HCT116 (cell line): ENCODE measurements at regions not wholly inside any gene's neighbourhood (a gene's known extent, or its start where the extent isn't known, plus 50 kb on each side); places are given as distances from the start of the nearest gene placed in this dataset.

ENCODE experiments used
- ATAC-seq: fragments of 200-7000 bp; cut with Tn5 transposase; 2 replicates; pipeline ENCODE4 v1.9.1; 2020; ENCODE audit warnings: mild to moderate bottlenecking, moderate library complexity
- BruUV-seq: library from RNA; stranded (reverse); fragments of 400-500 nt; replicated peaks from 2 replicates; lab custom pipeline; 2021; lab: Mats Ljungman, UMichigan
- CTCF ChIA-PET: fragments of 300-600 bp; sonication (Branson Sonifier 250); formaldehyde crosslinking; loops from one replicate; lab custom pipeline; 2021; ENCODE audit warnings: antibody characterized with exemption; lab: Charles Lee
- POLR2A ChIA-PET: fragments of 300-600, 350-600 bp; sonication (Branson Sonifier 250); formaldehyde crosslinking; loops from one replicate; lab custom pipeline; 2021; ENCODE audit warnings: antibody characterized with exemption; lab: Charles Lee
- RAD21 ChIA-PET, 2 experiments: fragments of 300-600 bp; sonication (Branson Sonifier 250); formaldehyde crosslinking; loops; one replicate each; lab custom pipeline; 2023; ENCODE audit warnings: low total read pairs in 2 of 2; ENCODE audit not compliant: uncharacterized antibody in 2 of 2, unreplicated experiment in 2 of 2, low non-redundant PET in 1 of 2; lab: Charles Lee
- DNase-seq: peaks from one replicate; pipeline ENCODE4 v3.0.0-alpha.2; 2010; ENCODE audit warnings: low read depth, low spot score
- H2AFZ ChIP-seq: fragments of 200-600 bp; shearing (Covaris generic), sonication (generic); 2 replicates; pipeline ENCODE4 v1.6.1; 2017; ENCODE audit warnings: low read depth, mixed run types, mixed read lengths, antibody characterized with exemption, low read length; ENCODE audit not compliant: poor library complexity, severe bottlenecking
- H3K27ac ChIP-seq: 2 replicates; pipeline ENCODE4 v1.5.1; 2012; ENCODE audit warnings: low read depth, low read length
- H3K27me3 ChIP-seq: fragments of 200-600 bp; sonication (generic); 2 replicates; pipeline ENCODE4 v1.6.1; 2016; ENCODE audit warnings: mixed run types, low read length, mixed read lengths; ENCODE audit not compliant: insufficient read depth
- H3K36me3 ChIP-seq, 2 experiments: fragments of 200-500 bp in 1 of 2; fragments of 200-600 bp in 1 of 2; sonication (Bioruptor generic) in 1 of 2; sonication (generic) in 1 of 2; 2 replicates each; pipeline versions ENCODE4 v1.5.1 to v1.6.1; 2014 to 2016; ENCODE audit warnings: low read length in 2 of 2, inconsistent platforms in 1 of 2, mixed read lengths in 1 of 2, mixed run types in 1 of 2; ENCODE audit not compliant: insufficient read depth in 2 of 2, control insufficient read depth in 1 of 2
- H3K4me1 ChIP-seq, 2 experiments: fragments of 200-600 bp in 1 of 2; sonication (generic) in 1 of 2; 2 replicates each; pipeline versions ENCODE4 v1.5.1 to v1.6.1; 2012 to 2017; ENCODE audit warnings: low read length in 2 of 2, inconsistent platforms in 1 of 2, mild to moderate bottlenecking in 1 of 2, mixed read lengths in 1 of 2, mixed run types in 1 of 2, moderate library complexity in 1 of 2; ENCODE audit not compliant: insufficient read depth in 2 of 2, control insufficient read depth in 1 of 2
- H3K4me2 ChIP-seq: fragments of 200-600 bp; sonication (generic); 2 replicates; pipeline ENCODE4 v1.6.1; 2017; ENCODE audit warnings: mixed run types, low read length, mixed read lengths
- H3K4me3 ChIP-seq, 2 experiments: fragments of 200-600 bp in 1 of 2; sonication (generic) in 1 of 2; replicated peaks in 1 of 2; 2 replicates each; pipeline ENCODE4 v1.5.1; 2011 to 2016; ENCODE audit warnings: low read length in 2 of 2, control low read depth in 1 of 2, low read depth in 1 of 2, mild to moderate bottlenecking in 1 of 2, mixed read lengths in 1 of 2, mixed run types in 1 of 2
- H3K79me2 ChIP-seq: fragments of 200-600 bp; sonication (generic); 2 replicates; pipeline ENCODE4 v1.6.1; 2017; ENCODE audit warnings: mild to moderate bottlenecking, mixed run types, low read length, moderate library complexity, mixed read lengths; ENCODE audit not compliant: insufficient read depth
- H3K9ac ChIP-seq: fragments of 200-600 bp; sonication (generic); 2 replicates; pipeline ENCODE4 v1.6.1; 2016; ENCODE audit warnings: low read length, mixed read lengths
- H3K9me2 ChIP-seq: fragments of 200-600 bp; sonication (generic), shearing (Covaris generic); 2 replicates; pipeline ENCODE4 v1.6.1; 2017; ENCODE audit warnings: mixed run types, mild to moderate bottlenecking, moderate library complexity; ENCODE audit not compliant: insufficient read depth
- H3K9me3 ChIP-seq, 2 experiments: fragments of 200-500 bp in 1 of 2; fragments of 200-600 bp in 1 of 2; sonication (Bioruptor generic) in 1 of 2; sonication (generic) in 1 of 2; 2 replicates each; pipeline ENCODE4 v1.6.1; 2014 to 2017; ENCODE audit warnings: low read length in 2 of 2, mixed read lengths in 2 of 2, inconsistent platforms in 1 of 2, low read depth in 1 of 2, mild to moderate bottlenecking in 1 of 2, mixed run types in 1 of 2, moderate library complexity in 1 of 2; ENCODE audit not compliant: control insufficient read depth in 1 of 2, insufficient read depth in 1 of 2
- H4K20me1 ChIP-seq: fragments of 200-600 bp; sonication (generic), shearing (Covaris generic); 2 replicates; pipeline ENCODE4 v1.6.1; 2017; ENCODE audit warnings: mixed run types, mild to moderate bottlenecking, moderate library complexity; ENCODE audit not compliant: insufficient read depth
- CEBPB ChIP-seq: IDR thresholded peaks from 2 replicates; pipeline ENCODE4 v1.6.1; 2012; ENCODE audit warnings: low read depth
- CTCF ChIP-seq, 3 experiments: fragments of 200-600 bp in 1 of 3; sonication (generic) in 1 of 3; IDR thresholded peaks in 2 of 3; conservative IDR thresholded peaks in 1 of 3; 2 replicates each; pipeline ENCODE4 v1.5.1; 2012 to 2017; ENCODE audit warnings: low read depth in 2 of 3, low read length in 2 of 3, antibody characterized with exemption in 1 of 3, borderline replicate concordance in 1 of 3, control low read depth in 1 of 3, mild to moderate bottlenecking in 1 of 3, mixed read lengths in 1 of 3, mixed run types in 1 of 3, moderate library complexity in 1 of 3; ENCODE audit not compliant: insufficient read depth in 1 of 3
- EGR1 ChIP-seq: IDR thresholded peaks from 2 replicates; pipeline ENCODE4 v1.6.1; 2012; ENCODE audit warnings: low read depth
- RAD21 ChIP-seq: IDR thresholded peaks from 2 replicates; pipeline ENCODE4 v1.6.1; 2012; ENCODE audit warnings: low read depth, mild to moderate bottlenecking
- REST ChIP-seq: IDR thresholded peaks from 2 replicates; pipeline ENCODE4 v1.6.1; 2012; ENCODE audit warnings: low read depth
- SIN3A ChIP-seq: IDR thresholded peaks from 2 replicates; pipeline ENCODE4 v1.6.1; 2012; ENCODE audit warnings: low read depth
- SP1 ChIP-seq: IDR thresholded peaks from 2 replicates; pipeline ENCODE4 v1.6.1; 2012; ENCODE audit warnings: low read depth
- ZNF274 ChIP-seq: fragments of 200-500 bp; sonication (Bioruptor generic); IDR thresholded peaks from 2 replicates; pipeline ENCODE4 v1.6.1; 2014; ENCODE audit warnings: mild to moderate bottlenecking, low read depth, low read length, inconsistent platforms
- intact Hi-C: fragments of 100-400 bp; cut with micrococcal nuclease; formaldehyde crosslinking; loops from 2 replicates; pipeline ENCODE4 v1.10.0; 2022
- TF ChIP-seq, protein P1 (sequence below): IDR thresholded peaks from 2 replicates; pipeline ENCODE4 v1.6.1; 2011; ENCODE audit warnings: mild to moderate bottlenecking, low read length, moderate library complexity; ENCODE audit not compliant: insufficient replicate concordance; ENCODE audit errors: extremely low read depth
- TF ChIP-seq, protein P2 (sequence below): IDR thresholded peaks from 2 replicates; pipeline ENCODE4 v1.6.1; 2012
- TF ChIP-seq, protein P3 (sequence below): IDR thresholded peaks from 2 replicates; pipeline ENCODE4 v1.6.1; 2012

- ChIA-PET RAD21 (no interaction called here), CTCF (no interaction called here), POLR2A (no interaction called here)
- Histone ChIP-seq H3K9me3 (no peaks in the 10 kb centered on the region), H3K9ac (no peak overlapping the region), H3K79me2 (no peaks in the 10 kb centered on the region), H3K9me2 (no peaks in the 10 kb centered on the region), H3K27me3 (no peaks in the 10 kb centered on the region), H3K36me3 (no peaks in the 10 kb centered on the region), H3K27ac (no peak overlapping the region), H2AFZ (no peak overlapping the region), H3K4me3 (no peak overlapping the region), H3K4me1 (no peaks in the 10 kb centered on the region), H4K20me1 (no peaks in the 10 kb centered on the region), H3K4me2 (no peak overlapping the region)
- intact Hi-C loops: no loop called here
- DNase-seq (no peak), ATAC-seq (no peak)
- BruUV-seq: no TSS peak
- TF ChIP-seq SIN3A (no peak), RAD21 (no peak), SP1 (no peak), CTCF (IDR thresholded peaks at IDR 0.05 in 2 of 3, conservative IDR thresholded peaks at IDR 0.05 in 1 of 3; ENCODE audit: borderline replicate concordance in 1 of 3, insufficient read depth in 1 of 3, low read depth in 2 of 3, low read length in 2 of 3) (no peak), REST (no peak), EGR1 (no peak), CEBPB (no peak), ZNF274 (no peak)
- TF ChIP-seq, protein P1, sequence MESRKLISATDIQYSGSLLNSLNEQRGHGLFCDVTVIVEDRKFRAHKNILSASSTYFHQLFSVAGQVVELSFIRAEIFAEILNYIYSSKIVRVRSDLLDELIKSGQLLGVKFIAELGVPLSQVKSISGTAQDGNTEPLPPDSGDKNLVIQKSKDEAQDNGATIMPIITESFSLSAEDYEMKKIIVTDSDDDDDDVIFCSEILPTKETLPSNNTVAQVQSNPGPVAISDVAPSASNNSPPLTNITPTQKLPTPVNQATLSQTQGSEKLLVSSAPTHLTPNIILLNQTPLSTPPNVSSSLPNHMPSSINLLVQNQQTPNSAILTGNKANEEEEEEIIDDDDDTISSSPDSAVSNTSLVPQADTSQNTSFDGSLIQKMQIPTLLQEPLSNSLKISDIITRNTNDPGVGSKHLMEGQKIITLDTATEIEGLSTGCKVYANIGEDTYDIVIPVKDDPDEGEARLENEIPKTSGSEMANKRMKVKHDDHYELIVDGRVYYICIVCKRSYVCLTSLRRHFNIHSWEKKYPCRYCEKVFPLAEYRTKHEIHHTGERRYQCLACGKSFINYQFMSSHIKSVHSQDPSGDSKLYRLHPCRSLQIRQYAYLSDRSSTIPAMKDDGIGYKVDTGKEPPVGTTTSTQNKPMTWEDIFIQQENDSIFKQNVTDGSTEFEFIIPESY: no peak
- TF ChIP-seq, protein P2, sequence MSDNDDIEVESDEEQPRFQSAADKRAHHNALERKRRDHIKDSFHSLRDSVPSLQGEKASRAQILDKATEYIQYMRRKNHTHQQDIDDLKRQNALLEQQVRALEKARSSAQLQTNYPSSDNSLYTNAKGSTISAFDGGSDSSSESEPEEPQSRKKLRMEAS: no peak
- TF ChIP-seq, protein P3, sequence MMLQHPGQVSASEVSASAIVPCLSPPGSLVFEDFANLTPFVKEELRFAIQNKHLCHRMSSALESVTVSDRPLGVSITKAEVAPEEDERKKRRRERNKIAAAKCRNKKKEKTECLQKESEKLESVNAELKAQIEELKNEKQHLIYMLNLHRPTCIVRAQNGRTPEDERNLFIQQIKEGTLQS: no peak
These were observed 265.7 kb downstream of the SOX4 start for GRCh38 chr6:21859193-21859735.
